Mesendoderm (in vitro differentiated cells): ENCODE measurements at regions not wholly inside any gene's neighbourhood (a gene's known extent, or its start where the extent isn't known, plus 50 kb on each side); places are given as distances from the start of the nearest gene placed in this dataset.

Experiments used
- DNase-seq: peaks from one replicate; pipeline ENCODE4 v3.0.0; 2013
- H2AK5ac ChIP-seq: 2 replicates; pipeline ENCODE4 v1.6.1; 2013; ENCODE audit warnings: low read length, inconsistent platforms
- H2BK120ac ChIP-seq: 2 replicates; pipeline ENCODE4 v1.6.1; 2013; ENCODE audit warnings: low read depth, mild to moderate bottlenecking, low read length, moderate library complexity, mixed read lengths
- H2BK15ac ChIP-seq: replicated peaks from 2 replicates; pipeline ENCODE4 v1.6.1; 2013; ENCODE audit warnings: low read depth, mild to moderate bottlenecking, moderate library complexity
- H2BK5ac ChIP-seq: 2 replicates; pipeline ENCODE4 v1.6.1; 2013; ENCODE audit warnings: low read length, inconsistent platforms
- H3K18ac ChIP-seq: 2 replicates; pipeline ENCODE4 v1.6.1; 2013; ENCODE audit warnings: mild to moderate bottlenecking, low read length, mixed read lengths
- H3K23ac ChIP-seq: one replicate; pipeline ENCODE4 v1.6.1; 2013; ENCODE audit warnings: low read length
- H3K27ac ChIP-seq: 2 replicates; pipeline ENCODE4 v1.5.1; 2013; ENCODE audit warnings: low read depth, mild to moderate bottlenecking, inconsistent platforms, low read length, moderate library complexity
- H3K27me3 ChIP-seq: 2 replicates; pipeline ENCODE4 v1.6.1; 2013; ENCODE audit warnings: low read length, control low read depth, mild to moderate bottlenecking, inconsistent platforms; ENCODE audit not compliant: insufficient read depth, poor library complexity
- H3K36me3 ChIP-seq: 2 replicates; pipeline ENCODE4 v1.6.1; 2013; ENCODE audit warnings: low read length, inconsistent platforms; ENCODE audit not compliant: control insufficient read depth, insufficient read depth
- H3K4ac ChIP-seq: one replicate; pipeline ENCODE4 v1.6.1; 2013; ENCODE audit warnings: low read depth, mild to moderate bottlenecking, low read length, moderate library complexity
- H3K4me1 ChIP-seq: 2 replicates; pipeline ENCODE4 v1.6.1; 2013; ENCODE audit warnings: low read depth, low read length, inconsistent platforms; ENCODE audit not compliant: control insufficient read depth
- H3K4me2 ChIP-seq: 2 replicates; pipeline ENCODE4 v1.6.1; 2013; ENCODE audit warnings: low read length
- H3K4me3 ChIP-seq: 2 replicates; pipeline ENCODE4 v1.5.1; 2013; ENCODE audit warnings: mild to moderate bottlenecking, low read length
- H3K56ac ChIP-seq: one replicate; pipeline ENCODE4 v1.6.1; 2013; ENCODE audit warnings: low read length
- H3K79me1 ChIP-seq: 2 replicates; pipeline ENCODE4 v1.6.1; 2013; ENCODE audit warnings: low read length, inconsistent platforms
- H3K79me2 ChIP-seq: 2 replicates; pipeline ENCODE4 v1.6.1; 2013; ENCODE audit warnings: mild to moderate bottlenecking, low read length; ENCODE audit not compliant: control insufficient read depth, insufficient read depth
- H3K9ac ChIP-seq: 2 replicates; pipeline ENCODE4 v1.6.1; 2013; ENCODE audit warnings: low read length, inconsistent platforms
- H4K5ac ChIP-seq: one replicate; pipeline ENCODE4 v1.6.1; 2013; ENCODE audit warnings: low read length
- H4K8ac ChIP-seq: one replicate; pipeline ENCODE4 v1.6.1; 2013; ENCODE audit warnings: low read depth, mild to moderate bottlenecking, control low read depth, low read length, moderate library complexity
- WGBS: extraction: QIAGEN DNeasy Blood & Tissue Kit; methylation state at CpG from one replicate; pipeline ENCODE4 v1.1.7; 2013; ENCODE audit warnings: low lambda C conversion rate, missing lambda C conversion rate; ENCODE audit not compliant: insufficient coverage; ENCODE audit errors: extremely low coverage; 5-methylcytosine and 5-hydroxymethylcytosine counted together

DNA sequence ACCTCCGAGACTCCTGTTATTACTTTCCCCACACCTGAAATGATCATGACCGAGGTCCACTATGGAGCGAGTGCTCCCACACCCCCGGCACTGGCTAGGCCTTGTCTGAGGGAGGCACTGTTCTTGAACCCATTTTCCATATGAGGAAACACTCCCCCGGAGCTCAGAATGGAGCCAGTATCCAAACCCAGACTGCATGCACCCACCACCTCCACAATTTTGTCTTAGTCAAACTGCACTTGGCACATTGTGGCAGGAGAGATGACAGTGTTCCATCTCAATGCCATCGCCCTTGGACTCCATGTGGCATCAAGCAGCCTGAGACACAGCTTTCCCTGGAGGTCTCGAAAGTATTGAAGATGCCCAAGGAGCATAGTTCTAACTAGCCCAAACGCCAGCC is 154.1 kb downstream of the NUP210 start:
- H3K4me3 ChIP-seq = no peak overlapping the region
- H3K27me3 ChIP-seq = no peaks in the 10 kb centered on the region
- H3K27ac ChIP-seq = no peak overlapping the region
- H3K18ac ChIP-seq = no peak overlapping the region
- no peaks in the 10 kb centered on the region for H3K4me1 ChIP-seq
- no peak overlapping the region for H3K9ac ChIP-seq
- no peak overlapping the region for H2AK5ac ChIP-seq
- no peak overlapping the region for H3K4ac ChIP-seq
- H3K79me1 ChIP-seq = no peaks in the 10 kb centered on the region
- H4K8ac ChIP-seq = no peak overlapping the region
- H2BK120ac ChIP-seq = no peak overlapping the region
- no peak overlapping the region for H3K23ac ChIP-seq
- H4K5ac ChIP-seq = no peak overlapping the region
- H3K56ac ChIP-seq = no peak overlapping the region
- DNase-seq = no peak
- no peaks in the 10 kb centered on the region for H3K36me3 ChIP-seq
- WGBS = no CpG with 5 or more reads among the region's 8 CpGs
- H2BK15ac ChIP-seq = no peak overlapping the region
- no peaks in the 10 kb centered on the region for H3K79me2 ChIP-seq
- no peak overlapping the region for H3K4me2 ChIP-seq
- no peak overlapping the region for H2BK5ac ChIP-seq

DNA sequence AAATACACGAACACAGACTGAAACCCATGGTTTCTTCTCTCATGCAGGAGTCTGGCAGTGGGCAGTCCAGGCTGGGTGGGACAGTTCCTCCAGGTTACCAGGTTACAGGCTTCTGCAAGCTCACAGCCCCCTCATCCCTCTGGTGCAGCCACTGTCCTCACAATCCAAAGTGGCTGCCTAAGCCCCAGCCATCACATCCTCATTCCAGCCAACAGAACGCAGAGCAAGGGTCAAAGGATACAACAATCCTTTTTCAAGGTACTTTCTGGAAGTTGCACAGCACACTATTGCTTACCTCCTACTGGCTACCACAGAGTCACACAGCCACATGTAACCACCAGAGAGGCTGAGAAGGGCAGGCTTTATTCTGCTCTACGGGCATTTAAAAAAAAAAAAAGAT is 154.6 kb downstream of the NUP210 start:
- Histone ChIP-seq H4K5ac (no peak overlapping the region), H3K56ac (no peak overlapping the region), H3K18ac (no peak overlapping the region), H3K4me2 (no peak overlapping the region), H3K79me2 (no peaks in the 10 kb centered on the region), H3K79me1 (no peaks in the 10 kb centered on the region), H3K9ac (no peak overlapping the region), H2AK5ac (no peak overlapping the region), H2BK5ac (no peak overlapping the region), H3K4me1 (no peaks in the 10 kb centered on the region), H2BK120ac (no peak overlapping the region), H3K27ac (no peak overlapping the region), H3K27me3 (no peaks in the 10 kb centered on the region), H2BK15ac (no peak overlapping the region), H3K36me3 (no peaks in the 10 kb centered on the region), H3K4me3 (no peak overlapping the region), H3K4ac (no peak overlapping the region), H4K8ac (no peak overlapping the region), H3K23ac (no peak overlapping the region)
- no peak for DNase-seq
- WGBS = no CpG with 5 or more reads among the region's 3 CpGs

DNA sequence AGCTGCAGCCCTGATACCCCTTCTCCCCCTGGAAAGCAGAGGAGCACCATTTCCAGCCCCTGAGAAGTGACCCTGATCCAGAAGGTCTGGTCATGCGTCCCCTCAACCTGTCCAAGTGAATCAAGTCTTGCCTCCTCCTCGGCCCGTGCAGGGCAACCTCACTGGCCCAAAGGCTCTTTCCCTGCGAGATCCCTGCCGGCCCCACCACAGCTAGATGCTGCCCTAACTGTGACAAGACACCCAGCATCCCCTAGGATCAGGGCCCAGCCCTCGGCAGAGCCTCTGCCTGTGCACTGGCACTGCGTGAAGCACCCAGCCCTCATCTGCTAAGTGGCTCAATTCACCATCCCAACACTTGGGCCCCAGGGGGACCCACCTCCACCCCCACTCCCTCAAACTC is 155.1 kb downstream of the NUP210 start:
- Histone ChIP-seq H3K79me2 (no peaks in the 10 kb centered on the region), H2BK120ac (no peak overlapping the region), H3K18ac (no peak overlapping the region), H3K56ac (no peak overlapping the region), H3K27ac (no peak overlapping the region), H3K4me2 (no peak overlapping the region), H2BK5ac (no peak overlapping the region), H3K4ac (no peak overlapping the region), H3K36me3 (no peaks in the 10 kb centered on the region), H2AK5ac (no peak overlapping the region), H3K9ac (no peak overlapping the region), H3K27me3 (no peaks in the 10 kb centered on the region), H4K8ac (no peak overlapping the region), H3K4me3 (no peak overlapping the region), H3K79me1 (no peaks in the 10 kb centered on the region), H3K4me1 (no peaks in the 10 kb centered on the region), H2BK15ac (no peak overlapping the region), H4K5ac (no peak overlapping the region), H3K23ac (no peak overlapping the region)
- no peak for DNase-seq
- no CpG with 5 or more reads among the region's 7 CpGs for WGBS

DNA sequence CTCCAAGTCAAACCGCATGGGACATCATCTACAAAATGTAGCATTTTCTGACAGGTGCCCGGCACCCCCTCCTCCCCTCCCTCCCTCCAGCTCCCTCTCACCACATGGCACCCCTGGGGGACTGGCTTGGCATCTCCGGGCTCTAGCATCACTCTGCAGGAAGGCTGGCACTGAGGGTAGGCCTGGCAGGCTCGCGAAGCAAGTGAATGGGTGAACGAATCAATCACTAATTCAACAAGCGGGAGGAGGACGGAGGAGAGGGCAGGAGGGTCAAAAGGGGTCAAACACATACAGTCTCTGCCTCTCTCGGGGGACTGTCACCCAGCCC is 155.7 kb downstream of the NUP210 start:
- H3K23ac ChIP-seq = no peak overlapping the region
- no peak overlapping the region for H3K4me2 ChIP-seq
- H3K9ac ChIP-seq = no peak overlapping the region
- H2AK5ac ChIP-seq = no peak overlapping the region
- no peak overlapping the region for H2BK15ac ChIP-seq
- H4K5ac ChIP-seq = no peak overlapping the region
- no peaks in the 10 kb centered on the region for H3K4me1 ChIP-seq
- no peaks in the 10 kb centered on the region for H3K27me3 ChIP-seq
- no peak for DNase-seq
- H4K8ac ChIP-seq = no peak overlapping the region
- H3K36me3 ChIP-seq = no peaks in the 10 kb centered on the region
- no peak overlapping the region for H2BK5ac ChIP-seq
- no CpG with 5 or more reads among the region's 9 CpGs for WGBS
- H3K4me3 ChIP-seq = no peak overlapping the region
- no peak overlapping the region for H3K4ac ChIP-seq
- H3K27ac ChIP-seq = no peak overlapping the region
- H3K18ac ChIP-seq = no peak overlapping the region
- no peak overlapping the region for H2BK120ac ChIP-seq
- H3K56ac ChIP-seq = no peak overlapping the region
- no peaks in the 10 kb centered on the region for H3K79me2 ChIP-seq
- no peaks in the 10 kb centered on the region for H3K79me1 ChIP-seq

DNA sequence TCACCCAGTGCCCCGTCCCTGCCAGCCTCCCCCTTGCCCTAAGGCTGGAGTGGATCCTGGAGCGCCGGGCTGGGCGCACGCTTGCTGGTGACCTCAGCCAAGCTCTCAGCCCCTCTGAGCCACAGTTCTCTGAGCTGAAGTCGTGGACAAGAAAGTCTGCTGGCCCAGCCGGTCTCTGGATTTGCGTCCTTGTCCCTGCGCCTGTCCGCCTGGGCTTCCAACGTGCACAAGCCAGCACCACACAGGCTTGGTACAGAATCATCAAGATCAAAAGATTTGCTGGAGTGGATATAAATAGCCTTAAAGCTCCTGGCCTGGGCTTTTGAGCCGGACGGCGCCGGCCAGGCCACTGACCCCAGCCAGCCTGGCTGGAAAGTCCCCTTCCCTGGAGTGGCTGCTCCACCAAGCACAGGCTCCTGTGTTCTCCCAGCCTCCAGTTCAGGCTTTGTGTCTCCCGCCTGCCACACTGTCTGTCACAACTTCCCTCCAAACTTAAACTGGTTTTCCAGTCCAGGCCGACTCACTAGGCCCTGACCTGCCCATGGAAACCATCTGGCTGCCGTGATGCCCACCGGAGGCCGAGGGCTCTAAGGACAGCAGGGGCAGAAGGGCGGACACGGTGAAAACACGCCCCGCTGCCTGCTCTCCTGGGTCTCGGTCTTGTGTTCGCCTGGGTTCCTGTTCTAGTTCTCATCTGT is 156.2 kb downstream of the NUP210 start:
- H3K4me1 ChIP-seq = no peaks in the 10 kb centered on the region
- no peak overlapping the region for H2BK5ac ChIP-seq
- H3K9ac ChIP-seq = no peak overlapping the region
- H4K5ac ChIP-seq = no peak overlapping the region
- no peaks in the 10 kb centered on the region for H3K79me1 ChIP-seq
- H3K4me3 ChIP-seq = no peak overlapping the region
- no peak overlapping the region for H2BK15ac ChIP-seq
- no peak overlapping the region for H3K27ac ChIP-seq
- no peak overlapping the region for H2AK5ac ChIP-seq
- H3K18ac ChIP-seq = no peak overlapping the region
- no peak for DNase-seq
- WGBS = no CpG with 5 or more reads among the region's 26 CpGs
- no peak overlapping the region for H3K56ac ChIP-seq
- H3K36me3 ChIP-seq = no peaks in the 10 kb centered on the region
- H3K79me2 ChIP-seq = no peaks in the 10 kb centered on the region
- H2BK120ac ChIP-seq = no peak overlapping the region
- no peak overlapping the region for H3K23ac ChIP-seq
- no peak overlapping the region for H3K4ac ChIP-seq
- no peaks in the 10 kb centered on the region for H3K27me3 ChIP-seq
- H4K8ac ChIP-seq = no peak overlapping the region
- H3K4me2 ChIP-seq = no peak overlapping the region

DNA sequence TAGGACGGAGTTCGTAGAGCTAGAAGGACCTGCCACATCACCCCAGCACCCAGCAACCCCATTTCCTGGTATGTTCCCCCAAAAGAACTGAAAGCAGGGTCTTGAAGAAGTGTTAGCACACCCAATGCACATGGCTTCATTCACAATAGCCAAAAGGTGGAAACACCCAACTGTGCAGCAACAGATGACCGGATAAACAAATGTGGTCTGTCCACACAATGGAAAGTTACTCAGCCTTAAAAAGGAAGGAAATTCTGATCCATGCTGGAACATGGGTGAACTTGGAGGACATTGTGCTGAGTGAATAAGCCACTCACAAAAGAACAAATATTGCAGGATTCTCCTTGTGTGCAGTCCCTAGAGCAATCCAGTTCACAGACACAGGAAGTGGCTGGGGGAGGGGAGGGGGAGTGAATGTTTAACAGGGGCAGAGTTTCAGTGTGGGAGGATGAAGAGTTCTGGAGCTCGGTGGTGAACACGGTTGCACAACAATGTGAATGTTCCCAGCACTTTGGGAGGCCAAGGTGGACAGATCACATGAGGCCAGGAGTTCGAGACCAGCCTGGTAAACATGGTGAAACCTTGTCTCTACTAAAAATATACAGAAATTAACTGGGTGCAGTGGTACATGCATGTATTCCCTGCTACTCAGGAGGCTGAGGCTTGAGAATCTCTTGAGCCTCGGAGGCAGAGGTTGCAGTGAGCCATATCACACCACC is 157.5 kb downstream of the NUP210 start:
- H3K36me3 ChIP-seq = no peaks in the 10 kb centered on the region
- no peak overlapping the region for H3K27ac ChIP-seq

More for the DNA sequence above, 157.5 kb downstream of the NUP210 start:
- Histone ChIP-seq H4K5ac (no peak overlapping the region), H4K8ac (no peak overlapping the region), H2AK5ac (no peak overlapping the region), H2BK5ac (no peak overlapping the region), H3K23ac (peak overlapping the region; percentile 11), H3K79me2 (no peaks in the 10 kb centered on the region), H2BK15ac (no peak overlapping the region), H3K79me1 (no peaks in the 10 kb centered on the region), H3K27me3 (no peaks in the 10 kb centered on the region), H3K18ac (no peak overlapping the region), H3K4me2 (no peak overlapping the region), H2BK120ac (no peak overlapping the region), H3K4me3 (no peak overlapping the region), H3K4me1 (no peaks in the 10 kb centered on the region), H3K4ac (no peak overlapping the region), H3K56ac (no peak overlapping the region), H3K9ac (no peak overlapping the region)
- DNase-seq = no peak
- no CpG with 5 or more reads among the region's 7 CpGs for WGBS
